ENCODE measurements at regions not wholly inside any gene's neighbourhood (a gene's known extent, or its start where the extent isn't known, plus 50 kb on each side); places are given as distances from the start of the nearest gene placed in this dataset.
"Not testable (repeated sequence)": the region's sequence is repeated elsewhere in the genome, so short reads cannot be mapped to it uniquely, and the experiment has no call there.

DNA sequence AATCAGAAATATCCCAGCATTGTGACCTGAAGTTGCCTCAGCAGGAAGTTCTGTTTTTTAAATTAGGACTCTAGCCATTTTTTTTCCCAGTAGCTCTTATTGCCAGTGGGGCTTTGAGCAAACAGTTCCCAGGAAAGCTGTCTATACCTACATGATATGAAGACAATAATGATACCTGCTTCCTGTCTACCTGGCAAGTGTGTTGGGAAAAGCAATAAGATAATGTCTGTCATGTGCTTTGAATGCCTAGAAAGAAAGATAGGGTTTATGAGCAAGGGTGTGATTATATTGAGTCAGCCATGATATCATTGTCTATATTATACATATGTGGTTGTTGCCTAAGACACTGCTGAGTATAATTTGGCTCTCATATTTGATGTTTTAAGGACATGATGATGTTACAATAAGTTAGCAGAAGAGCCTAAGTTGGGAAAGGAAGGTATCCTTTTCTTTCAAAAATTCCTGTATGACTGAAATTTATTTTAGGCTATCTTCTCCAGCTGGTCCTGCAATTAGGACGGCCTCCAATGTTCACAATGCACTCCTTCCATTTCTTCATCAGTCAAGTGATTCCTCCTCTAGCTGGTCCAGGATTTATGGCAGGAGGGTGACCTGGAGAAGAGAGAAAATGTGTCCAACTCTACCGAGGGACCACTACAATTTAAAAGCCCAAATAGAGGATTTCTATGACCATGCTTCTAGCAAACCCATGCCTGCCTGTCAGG is 99.6 kb upstream of the CDC42BPA start:
- no peaks in the 10 kb centered on the region for H3K9me3 ChIP-seq (ENCODE audit: severe bottlenecking)
- no peaks in the 10 kb centered on the region for H3K36me3 ChIP-seq
- H3K27me3 ChIP-seq (ENCODE audit: insufficient read depth, low read depth, severe bottlenecking): no peaks in the 10 kb centered on the region
- H3K27ac ChIP-seq: no peak overlapping the region
- TF ChIP-seq, protein P1, sequence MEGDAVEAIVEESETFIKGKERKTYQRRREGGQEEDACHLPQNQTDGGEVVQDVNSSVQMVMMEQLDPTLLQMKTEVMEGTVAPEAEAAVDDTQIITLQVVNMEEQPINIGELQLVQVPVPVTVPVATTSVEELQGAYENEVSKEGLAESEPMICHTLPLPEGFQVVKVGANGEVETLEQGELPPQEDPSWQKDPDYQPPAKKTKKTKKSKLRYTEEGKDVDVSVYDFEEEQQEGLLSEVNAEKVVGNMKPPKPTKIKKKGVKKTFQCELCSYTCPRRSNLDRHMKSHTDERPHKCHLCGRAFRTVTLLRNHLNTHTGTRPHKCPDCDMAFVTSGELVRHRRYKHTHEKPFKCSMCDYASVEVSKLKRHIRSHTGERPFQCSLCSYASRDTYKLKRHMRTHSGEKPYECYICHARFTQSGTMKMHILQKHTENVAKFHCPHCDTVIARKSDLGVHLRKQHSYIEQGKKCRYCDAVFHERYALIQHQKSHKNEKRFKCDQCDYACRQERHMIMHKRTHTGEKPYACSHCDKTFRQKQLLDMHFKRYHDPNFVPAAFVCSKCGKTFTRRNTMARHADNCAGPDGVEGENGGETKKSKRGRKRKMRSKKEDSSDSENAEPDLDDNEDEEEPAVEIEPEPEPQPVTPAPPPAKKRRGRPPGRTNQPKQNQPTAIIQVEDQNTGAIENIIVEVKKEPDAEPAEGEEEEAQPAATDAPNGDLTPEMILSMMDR (IDR thresholded peaks at IDR 0.05; ENCODE audit: low read depth, low read length): no peak
- H3K4me3 ChIP-seq (ENCODE audit: low read depth, low read length): no peak overlapping the region
- DNase-seq: no peak

DNA sequence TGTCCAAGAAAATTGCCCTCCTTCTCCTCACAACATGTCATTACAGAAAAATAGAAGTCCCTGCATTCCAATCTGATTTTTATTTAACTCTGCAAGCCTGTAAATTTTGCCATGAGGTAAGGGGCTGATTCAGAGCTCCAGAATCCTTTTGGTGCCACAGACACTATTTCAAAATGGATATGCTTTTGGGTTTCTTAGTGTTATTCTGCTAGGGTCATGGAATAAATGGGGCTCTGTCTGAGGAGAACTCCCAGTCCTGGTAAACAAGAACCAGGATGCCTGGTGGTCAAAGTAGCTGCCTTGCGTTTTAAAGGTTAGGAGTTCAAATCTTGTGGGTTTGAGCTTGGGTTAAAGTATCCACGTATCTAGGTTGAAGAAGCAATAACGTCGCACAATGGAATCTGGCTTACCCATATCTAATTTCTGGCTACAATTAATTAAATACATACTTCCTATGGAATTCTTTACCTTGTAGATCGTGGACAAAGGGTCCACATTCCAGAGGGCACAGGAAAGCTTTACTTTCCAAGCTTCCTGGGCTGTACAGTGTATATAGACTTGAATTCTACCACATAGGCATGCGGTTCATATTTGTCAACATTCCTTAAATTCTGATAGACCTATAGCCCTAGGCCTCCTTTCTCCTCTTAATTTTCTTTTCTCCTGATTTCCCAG is 98.0 kb upstream of the CDC42BPA start:
- no peaks in the 10 kb centered on the region for H3K27me3 ChIP-seq (ENCODE audit: insufficient read depth, low read depth, severe bottlenecking)
- no peak overlapping the region for H3K27ac ChIP-seq
- no peak overlapping the region for H3K4me3 ChIP-seq (ENCODE audit: low read depth, low read length)
- TF ChIP-seq, protein P1 (IDR thresholded peaks at IDR 0.05; ENCODE audit: low read depth, low read length): no peak
- no peaks in the 10 kb centered on the region for H3K9me3 ChIP-seq (ENCODE audit: severe bottlenecking)
- no peak for DNase-seq
- no peaks in the 10 kb centered on the region for H3K36me3 ChIP-seq

DNA sequence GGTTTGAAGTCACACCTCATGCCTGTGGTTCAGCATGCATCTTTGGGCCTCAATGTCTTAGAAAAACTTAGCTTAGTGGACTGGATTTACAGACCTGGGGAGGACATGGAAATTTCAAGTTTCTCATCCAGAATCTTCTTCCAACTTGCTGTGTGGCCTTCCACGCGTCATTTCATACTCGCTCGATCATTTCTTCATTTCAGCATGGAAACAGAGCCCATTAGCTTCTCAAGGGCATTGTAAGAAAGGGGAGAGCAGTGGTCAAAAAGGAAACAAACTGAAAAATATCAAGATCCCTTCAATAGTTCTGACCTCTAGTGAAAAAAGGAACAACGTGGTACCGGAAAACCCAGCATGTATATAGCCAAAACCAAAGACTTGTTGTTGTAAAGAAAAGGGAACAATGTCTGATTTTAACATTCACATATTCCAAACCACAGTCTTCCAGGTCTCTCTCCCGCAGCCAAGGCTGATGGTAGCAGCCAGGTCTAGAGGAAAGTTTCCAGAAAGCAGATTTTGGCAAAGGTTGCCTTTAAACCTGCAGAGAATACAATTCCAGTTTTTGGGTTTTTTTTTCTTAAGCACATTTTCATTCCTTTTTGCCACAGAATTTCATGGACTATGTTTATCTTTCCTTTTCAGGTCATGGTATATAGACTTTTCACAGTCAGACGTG is 97.0 kb upstream of the CDC42BPA start:
- TF ChIP-seq, protein P1 (IDR thresholded peaks at IDR 0.05; ENCODE audit: low read depth, low read length): no peak
- Histone ChIP-seq H3K9me3 (ENCODE audit: severe bottlenecking) (no peaks in the 10 kb centered on the region), H3K27ac (no peak overlapping the region), H3K4me3 (ENCODE audit: low read depth, low read length) (no peak overlapping the region), H3K27me3 (ENCODE audit: insufficient read depth, low read depth, severe bottlenecking) (no peaks in the 10 kb centered on the region), H3K36me3 (no peaks in the 10 kb centered on the region)
- DNase-seq: no peak

DNA sequence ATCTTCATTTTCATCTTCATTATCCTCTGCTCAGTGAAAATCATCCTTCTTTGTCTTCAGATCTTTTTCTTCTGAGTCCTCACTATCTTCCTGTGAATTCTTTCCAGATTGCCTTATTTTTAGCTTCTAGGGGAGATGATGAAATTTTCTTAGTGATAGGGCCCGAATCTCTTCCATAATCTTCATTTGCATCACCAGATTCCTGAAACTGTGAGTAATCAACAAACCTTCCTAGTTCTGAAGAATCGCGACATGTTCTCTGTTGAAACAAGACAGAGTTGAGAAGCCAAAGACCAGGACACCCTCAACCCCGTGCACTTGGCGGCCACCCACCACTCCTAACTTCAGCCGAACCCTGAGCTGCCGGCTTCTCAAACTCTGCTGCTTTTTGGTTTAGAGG is 92.8 kb upstream of the CDC42BPA start:
- Histone ChIP-seq H3K27ac (no peak overlapping the region), H3K4me3 (ENCODE audit: low read depth, low read length) (no peak overlapping the region), H3K9me3 (ENCODE audit: severe bottlenecking) (no peaks in the 10 kb centered on the region), H3K36me3 (no peaks in the 10 kb centered on the region), H3K27me3 (ENCODE audit: insufficient read depth, low read depth, severe bottlenecking) (no peaks in the 10 kb centered on the region)
- no peak for DNase-seq
- TF ChIP-seq, protein P1 (IDR thresholded peaks at IDR 0.05; ENCODE audit: low read depth, low read length): no peak

DNA sequence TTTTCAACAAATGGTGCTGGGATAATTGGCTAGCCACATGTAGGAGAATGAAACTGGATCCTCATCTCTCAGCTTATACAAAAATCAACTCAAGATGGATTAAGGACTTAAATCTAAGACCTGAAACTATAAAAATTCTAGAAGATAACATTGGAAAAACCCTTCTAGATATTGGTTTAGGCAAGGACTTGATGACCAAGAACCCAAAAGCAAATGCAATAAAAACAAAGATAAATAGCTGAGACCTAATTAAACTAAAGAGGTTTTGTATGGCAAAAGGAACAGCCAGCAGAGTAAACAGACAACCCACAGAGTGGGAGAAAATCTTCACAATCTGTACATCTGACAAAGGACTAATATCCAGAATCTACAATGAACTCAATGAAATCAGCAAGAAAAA is 88.0 kb upstream of the CDC42BPA start:
- not testable (repeated sequence) for DNase-seq; H3K27ac ChIP-seq; H3K9me3 ChIP-seq (ENCODE audit: severe bottlenecking); H3K36me3 ChIP-seq; H3K4me3 ChIP-seq (ENCODE audit: low read depth, low read length); H3K27me3 ChIP-seq (ENCODE audit: insufficient read depth, low read depth, severe bottlenecking)

DNA sequence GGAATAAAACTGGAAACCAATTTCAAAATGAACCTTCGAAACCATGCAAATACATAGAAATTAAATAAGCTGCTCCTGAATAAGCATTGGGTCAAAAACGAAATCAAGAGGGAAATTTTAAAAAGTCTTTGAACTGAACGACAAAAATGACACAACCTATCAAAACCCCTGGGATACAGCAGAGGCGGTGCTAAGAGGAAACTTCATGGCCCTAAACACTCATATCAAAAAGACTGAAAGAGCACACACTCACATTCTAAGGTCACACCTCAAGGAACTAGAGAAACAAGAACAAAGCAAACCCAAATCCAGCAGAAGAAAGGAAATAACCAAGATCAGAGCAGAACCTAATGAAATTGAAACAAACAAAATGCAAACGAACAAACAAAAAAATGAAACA is 85.2 kb upstream of the CDC42BPA start:
- H3K27ac ChIP-seq: no peak overlapping the region
- TF ChIP-seq, protein P1 (IDR thresholded peaks at IDR 0.05; ENCODE audit: low read depth, low read length): no peak
- H3K4me3 ChIP-seq (ENCODE audit: low read depth, low read length): no peak overlapping the region
- H3K9me3 ChIP-seq (ENCODE audit: severe bottlenecking): no peaks in the 10 kb centered on the region
- no peaks in the 10 kb centered on the region for H3K27me3 ChIP-seq (ENCODE audit: insufficient read depth, low read depth, severe bottlenecking)
- no peaks in the 10 kb centered on the region for H3K36me3 ChIP-seq
- DNase-seq: no peak
